ENCODE measurements at regions not wholly inside any gene's neighbourhood (a gene's known extent, or its start where the extent isn't known, plus 50 kb on each side); places are given as distances from the start of the nearest gene placed in this dataset.

DNA sequence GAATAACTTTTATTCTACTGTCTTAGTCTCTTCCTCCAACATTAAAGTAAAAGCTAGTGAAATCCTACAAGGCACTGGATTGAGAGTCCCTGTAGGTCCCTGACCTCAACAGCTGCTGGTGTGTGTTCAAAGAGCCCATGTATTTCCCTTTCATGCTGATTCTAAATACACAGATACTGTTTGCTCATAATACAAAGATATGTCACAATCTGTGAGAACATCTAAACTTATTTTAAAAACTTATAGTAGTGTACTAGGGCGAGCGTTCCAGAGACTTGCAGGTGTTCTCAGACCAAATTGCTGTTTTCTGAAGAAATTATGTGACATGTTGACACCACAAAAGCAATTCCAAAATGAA is 145.9 kb upstream of the LIPC start:
- TF ChIP-seq TCF7L2 (IDR thresholded peaks at IDR 0.05; ENCODE audit: borderline replicate concordance, extremely low read depth, insufficient read depth, insufficient read length) (no peak), EZH2phosphoT487 (IDR thresholded peaks at IDR 0.05; ENCODE audit: borderline replicate concordance) (no peak), ATF3 (IDR thresholded peaks at IDR 0.05) (no peak), CEBPB (IDR thresholded peaks at IDR 0.05; ENCODE audit: low read depth) (no peak), SIN3A (IDR thresholded peaks at IDR 0.05; ENCODE audit: low read depth) (no peak), ZNF274 (IDR thresholded peaks at IDR 0.05; ENCODE audit: low read depth, low read length) (no peak), JUND (IDR thresholded peaks at IDR 0.05) (no peak), POLR2AphosphoS5 (IDR thresholded peaks at IDR 0.05; ENCODE audit: low read depth, low read length) (no peak), RAD21 (IDR thresholded peaks at IDR 0.05; ENCODE audit: low read depth) (no peak), YY1 (IDR thresholded peaks at IDR 0.05; ENCODE audit: extremely low read depth, insufficient replicate concordance, low read depth, low read length) (no peak), POLR2A (IDR thresholded peaks at IDR 0.05; ENCODE audit: borderline replicate concordance, extremely low read depth, insufficient read depth, insufficient read length) (no peak), ZFX (IDR thresholded peaks at IDR 0.05) (no peak), EZH2 (IDR thresholded peaks at IDR 0.05) (no peak), CBX3 (IDR thresholded peaks at IDR 0.05; ENCODE audit: low read depth) (no peak), FOSL1 (IDR thresholded peaks at IDR 0.05; ENCODE audit: low read depth) (no peak), SP1 (IDR thresholded peaks at IDR 0.05; ENCODE audit: low read depth) (no peak), SRF (IDR thresholded peaks at IDR 0.05; ENCODE audit: low read depth) (no peak), EGR1 (IDR thresholded peaks at IDR 0.05; ENCODE audit: low read depth) (no peak)
- TF ChIP-seq, protein P1, sequence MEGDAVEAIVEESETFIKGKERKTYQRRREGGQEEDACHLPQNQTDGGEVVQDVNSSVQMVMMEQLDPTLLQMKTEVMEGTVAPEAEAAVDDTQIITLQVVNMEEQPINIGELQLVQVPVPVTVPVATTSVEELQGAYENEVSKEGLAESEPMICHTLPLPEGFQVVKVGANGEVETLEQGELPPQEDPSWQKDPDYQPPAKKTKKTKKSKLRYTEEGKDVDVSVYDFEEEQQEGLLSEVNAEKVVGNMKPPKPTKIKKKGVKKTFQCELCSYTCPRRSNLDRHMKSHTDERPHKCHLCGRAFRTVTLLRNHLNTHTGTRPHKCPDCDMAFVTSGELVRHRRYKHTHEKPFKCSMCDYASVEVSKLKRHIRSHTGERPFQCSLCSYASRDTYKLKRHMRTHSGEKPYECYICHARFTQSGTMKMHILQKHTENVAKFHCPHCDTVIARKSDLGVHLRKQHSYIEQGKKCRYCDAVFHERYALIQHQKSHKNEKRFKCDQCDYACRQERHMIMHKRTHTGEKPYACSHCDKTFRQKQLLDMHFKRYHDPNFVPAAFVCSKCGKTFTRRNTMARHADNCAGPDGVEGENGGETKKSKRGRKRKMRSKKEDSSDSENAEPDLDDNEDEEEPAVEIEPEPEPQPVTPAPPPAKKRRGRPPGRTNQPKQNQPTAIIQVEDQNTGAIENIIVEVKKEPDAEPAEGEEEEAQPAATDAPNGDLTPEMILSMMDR (IDR thresholded peaks at IDR 0.05 in 2 of 3, conservative IDR thresholded peaks at IDR 0.05 in 1 of 3; ENCODE audit: borderline replicate concordance in 1 of 3, insufficient read depth in 1 of 3, low read depth in 2 of 3, low read length in 2 of 3), result no peak
- TF ChIP-seq, protein P2, sequence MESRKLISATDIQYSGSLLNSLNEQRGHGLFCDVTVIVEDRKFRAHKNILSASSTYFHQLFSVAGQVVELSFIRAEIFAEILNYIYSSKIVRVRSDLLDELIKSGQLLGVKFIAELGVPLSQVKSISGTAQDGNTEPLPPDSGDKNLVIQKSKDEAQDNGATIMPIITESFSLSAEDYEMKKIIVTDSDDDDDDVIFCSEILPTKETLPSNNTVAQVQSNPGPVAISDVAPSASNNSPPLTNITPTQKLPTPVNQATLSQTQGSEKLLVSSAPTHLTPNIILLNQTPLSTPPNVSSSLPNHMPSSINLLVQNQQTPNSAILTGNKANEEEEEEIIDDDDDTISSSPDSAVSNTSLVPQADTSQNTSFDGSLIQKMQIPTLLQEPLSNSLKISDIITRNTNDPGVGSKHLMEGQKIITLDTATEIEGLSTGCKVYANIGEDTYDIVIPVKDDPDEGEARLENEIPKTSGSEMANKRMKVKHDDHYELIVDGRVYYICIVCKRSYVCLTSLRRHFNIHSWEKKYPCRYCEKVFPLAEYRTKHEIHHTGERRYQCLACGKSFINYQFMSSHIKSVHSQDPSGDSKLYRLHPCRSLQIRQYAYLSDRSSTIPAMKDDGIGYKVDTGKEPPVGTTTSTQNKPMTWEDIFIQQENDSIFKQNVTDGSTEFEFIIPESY (IDR thresholded peaks at IDR 0.05; ENCODE audit: extremely low read depth, insufficient replicate concordance, low read length), result no peak
- Histone ChIP-seq H3K27me3 (ENCODE audit: insufficient read depth, low read length) (no peaks in the 10 kb centered on the region), H3K36me3 (ENCODE audit: control insufficient read depth in 1 of 2, insufficient read depth in 2 of 2, low read length in 2 of 2) (no peaks in the 10 kb centered on the region), H3K4me3 (replicated peaks in 1 of 2; ENCODE audit: low read depth in 1 of 2, low read length in 2 of 2) (no peak overlapping the region), H3K9ac (ENCODE audit: low read length) (no peak overlapping the region), H2AFZ (ENCODE audit: low read depth, low read length, poor library complexity, severe bottlenecking) (no peak overlapping the region), H3K4me1 (ENCODE audit: control insufficient read depth in 1 of 2, insufficient read depth in 2 of 2, low read length in 2 of 2) (peaks cover 0 to 9% of the 10 kb centered on the region in 2 experiments; a peak in 2 of 4 replicates), H3K9me3 (ENCODE audit: control insufficient read depth in 1 of 2, insufficient read depth in 1 of 2, low read depth in 1 of 2, low read length in 2 of 2) (no peaks in the 10 kb centered on the region), H3K27ac (ENCODE audit: low read depth, low read length) (no peak overlapping the region), H3K9me2 (ENCODE audit: insufficient read depth) (0 out of 2 replicates have a peak, but pooled peaks cover 3% of the 10 kb centered on the region), H4K20me1 (ENCODE audit: insufficient read depth) (no peaks in the 10 kb centered on the region), H3K4me2 (ENCODE audit: low read length) (no peak overlapping the region), H3K79me2 (ENCODE audit: insufficient read depth, low read length) (no peaks in the 10 kb centered on the region)
- no TSS peak for BruUV-seq (replicated peaks)
- intact Hi-C loops (cut with micrococcal nuclease), result no loop called here
- ChIA-PET RAD21 (ENCODE audit: low non-redundant PET in 1 of 2, low total read pairs in 2 of 2, uncharacterized antibody in 2 of 2, unreplicated experiment in 2 of 2) (no interaction called here), CTCF (no interaction called here), POLR2A (no interaction called here)
- no peak for ATAC-seq
- DNase-seq (ENCODE audit: low read depth, low spot score), result no peak

Data from HCT116 (cell line).